H9 (cell line): ENCODE measurements at regions not wholly inside any gene's neighbourhood (a gene's known extent, or its start where the extent isn't known, plus 50 kb on each side); places are given as distances from the start of the nearest gene placed in this dataset.

ENCODE experiments used
- DNase-seq: peaks from one replicate; pipeline ENCODE4 v3.0.0-alpha.2; 2017
- H2AFZ ChIP-seq: one replicate; pipeline ENCODE4 v1.6.1; 2013; ENCODE audit warnings: mild to moderate bottlenecking, low read length, control low read depth, moderate library complexity
- H2AK5ac ChIP-seq: 2 replicates; pipeline ENCODE4 v1.6.1; 2013; ENCODE audit warnings: low read length, control low read depth, mixed read lengths; ENCODE audit not compliant: insufficient read length
- H2BK120ac ChIP-seq: one replicate; pipeline ENCODE4 v1.6.1; 2013; ENCODE audit warnings: low read depth, mild to moderate bottlenecking, low read length, control low read depth, inconsistent platforms; ENCODE audit not compliant: poor library complexity, severe bottlenecking
- H2BK12ac ChIP-seq: 2 replicates; pipeline ENCODE4 v1.6.1; 2013; ENCODE audit warnings: low read length, control low read depth, mixed read lengths, low read depth; ENCODE audit not compliant: insufficient read length
- H2BK15ac ChIP-seq: 2 replicates; pipeline ENCODE4 v1.6.1; 2013; ENCODE audit warnings: low read depth, low read length, control low read depth
- H2BK20ac ChIP-seq: one replicate; pipeline ENCODE4 v1.6.1; 2013; ENCODE audit warnings: low read depth, mild to moderate bottlenecking, low read length, control low read depth, inconsistent platforms; ENCODE audit not compliant: poor library complexity, severe bottlenecking
- H2BK5ac ChIP-seq: 2 replicates; pipeline ENCODE4 v1.6.1; 2013; ENCODE audit warnings: low read length, control low read depth, mixed read lengths; ENCODE audit not compliant: insufficient read length
- H3K14ac ChIP-seq: 2 replicates; pipeline ENCODE4 v1.6.1; 2013; ENCODE audit warnings: low read length, control low read depth; ENCODE audit not compliant: insufficient read depth
- H3K18ac ChIP-seq: 2 replicates; pipeline ENCODE4 v1.6.1; 2013; ENCODE audit warnings: low read depth, mild to moderate bottlenecking, mixed read lengths, low read length, control low read depth; ENCODE audit not compliant: insufficient read length
- H3K23ac ChIP-seq: 2 replicates; pipeline ENCODE4 v1.6.1; 2013; ENCODE audit warnings: low read length, control low read depth, mixed read lengths, low read depth; ENCODE audit not compliant: insufficient read length
- H3K23me2 ChIP-seq: 2 replicates; pipeline ENCODE4 v1.6.1; 2013; ENCODE audit warnings: low read depth, mild to moderate bottlenecking, mixed read lengths, low read length, control low read depth; ENCODE audit not compliant: insufficient read length, poor library complexity, severe bottlenecking
- H3K27ac ChIP-seq: 2 replicates; pipeline ENCODE4 v1.5.1; 2013; ENCODE audit warnings: low read length, control low read depth, mixed read lengths, low read depth; ENCODE audit not compliant: insufficient read length
- H3K27me3 ChIP-seq: 2 replicates; pipeline ENCODE4 v1.6.1; 2013; ENCODE audit warnings: low read length, control low read depth, inconsistent platforms; ENCODE audit not compliant: insufficient read depth
- H3K4ac ChIP-seq: 2 replicates; pipeline ENCODE4 v1.6.1; 2013; ENCODE audit warnings: low read depth, mild to moderate bottlenecking, control low read depth, inconsistent platforms, low read length, moderate library complexity
- H3K4me1 ChIP-seq: 2 replicates; pipeline ENCODE4 v1.6.1; 2013; ENCODE audit warnings: low read length, control low read depth, inconsistent platforms; ENCODE audit not compliant: insufficient read depth
- H3K4me2 ChIP-seq: 2 replicates; pipeline ENCODE4 v1.6.1; 2013; ENCODE audit warnings: low read length, control low read depth, mixed read lengths; ENCODE audit not compliant: insufficient read length, insufficient read depth
- H3K56ac ChIP-seq: 2 replicates; pipeline ENCODE4 v1.6.1; 2013; ENCODE audit warnings: low read depth, mild to moderate bottlenecking, mixed read lengths, low read length, control low read depth; ENCODE audit not compliant: insufficient read length
- H3K79me1 ChIP-seq: 2 replicates; pipeline ENCODE4 v1.6.1; 2013; ENCODE audit warnings: low read depth, mild to moderate bottlenecking, moderate library complexity, low read length, control low read depth, inconsistent platforms; ENCODE audit not compliant: insufficient read depth, poor library complexity, severe bottlenecking
- H3K79me2 ChIP-seq: 2 replicates; pipeline ENCODE4 v1.6.1; 2013; ENCODE audit warnings: low read length, control low read depth, inconsistent platforms; ENCODE audit not compliant: insufficient read depth
- H3K9ac ChIP-seq: 2 replicates; pipeline ENCODE4 v1.6.1; 2013; ENCODE audit warnings: low read length, control low read depth, mixed read lengths; ENCODE audit not compliant: insufficient read length; ENCODE audit errors: extremely low read depth
- H3K9me3 ChIP-seq: one replicate; pipeline ENCODE4 v1.6.1; 2013; ENCODE audit warnings: low read depth, low read length, inconsistent platforms; ENCODE audit not compliant: control insufficient read depth
- H3T11ph ChIP-seq: one replicate; pipeline ENCODE4 v1.6.1; 2013; ENCODE audit warnings: mild to moderate bottlenecking, low read length, control low read depth, inconsistent platforms
- H4K20me1 ChIP-seq: one replicate; pipeline ENCODE4 v1.6.1; 2013; ENCODE audit not compliant: control insufficient read depth, insufficient read length, insufficient read depth
- H4K5ac ChIP-seq: 2 replicates; pipeline ENCODE4 v1.6.1; 2013; ENCODE audit warnings: low read depth, mild to moderate bottlenecking, mixed read lengths, low read length, control low read depth; ENCODE audit not compliant: insufficient read length
- H4K8ac ChIP-seq: replicated peaks from 2 replicates; pipeline ENCODE4 v1.6.1; 2013; ENCODE audit warnings: low read length, control low read depth, mixed read lengths, low read depth; ENCODE audit not compliant: insufficient read length
- H4K91ac ChIP-seq: 2 replicates; pipeline ENCODE4 v1.6.1; 2013; ENCODE audit warnings: low read depth, mild to moderate bottlenecking, moderate library complexity, mixed read lengths, low read length, control low read depth; ENCODE audit not compliant: insufficient read length
- H3K27ac Mint-ChIP-seq, 3 experiments: 2 replicates in 2 of 3; 3 replicates in 1 of 3; pipeline ENCODE4 v1.8.0; 2020 to 2021; ENCODE audit warnings: mixed read lengths in 3 of 3, mild to moderate bottlenecking in 1 of 3, moderate library complexity in 1 of 3
- H3K27me3 Mint-ChIP-seq: 2 replicates; pipeline ENCODE4 v1.8.0; 2021; ENCODE audit warnings: low read depth, mild to moderate bottlenecking, moderate library complexity, mixed read lengths
- H3K36me3 Mint-ChIP-seq, 3 experiments: 2 replicates in 2 of 3; 3 replicates in 1 of 3; pipeline ENCODE4 v1.8.0; 2020 to 2021; ENCODE audit warnings: low read depth in 3 of 3, mixed read lengths in 3 of 3; ENCODE audit not compliant: insufficient read depth in 1 of 3
- H3K4me1 Mint-ChIP-seq, 2 experiments: 2 replicates each; pipeline ENCODE4 v1.8.0; 2020; ENCODE audit warnings: mixed read lengths in 2 of 2
- H3K4me3 Mint-ChIP-seq, 2 experiments: 2 replicates in 1 of 2; 3 replicates in 1 of 2; pipeline ENCODE4 v1.8.0; 2020 to 2021; ENCODE audit warnings: mild to moderate bottlenecking in 2 of 2, mixed read lengths in 2 of 2, moderate library complexity in 1 of 2
- H3K9me3 Mint-ChIP-seq, 2 experiments: 2 replicates in 1 of 2; 3 replicates in 1 of 2; pipeline ENCODE4 v1.8.0; 2020; ENCODE audit warnings: mild to moderate bottlenecking in 2 of 2, mixed read lengths in 2 of 2, moderate library complexity in 1 of 2
- CTCF ChIP-seq: fragments of 200-600 bp; sonication (generic); conservative IDR thresholded peaks from 3 replicates; pipeline ENCODE4 v1.8.0; 2021; ENCODE audit warnings: antibody characterized with exemption, mild to moderate bottlenecking
- WGBS: extraction: QIAGEN DNeasy Blood & Tissue Kit; methylation state at CpG from one replicate; pipeline ENCODE4 v1.1.7; 2013; ENCODE audit warnings: missing lambda C conversion rate, low lambda C conversion rate, mixed read lengths; ENCODE audit not compliant: insufficient read length; ENCODE audit errors: extremely low coverage; 5-methylcytosine and 5-hydroxymethylcytosine counted together

GRCh38 chr13:111938741-111939665, 127.9 kb upstream of the SOX1 start:
- Histone ChIP-seq H3K27me3 (no peaks in the 10 kb centered on the region), H3K4me2 (no peak overlapping the region), H2BK12ac (no peak overlapping the region), H4K5ac (no peak overlapping the region), H2BK120ac (no peak overlapping the region), H3K79me1 (no peaks in the 10 kb centered on the region), H3K9me3 (no peaks in the 10 kb centered on the region), H3K18ac (no peak overlapping the region), H3K14ac (no peak overlapping the region), H3K56ac (no peak overlapping the region), H2BK15ac (no peak overlapping the region), H3K27ac (no peak overlapping the region), H3K23me2 (no peaks in the 10 kb centered on the region), H2AK5ac (no peak overlapping the region), H3K4ac (no peak overlapping the region), H3K9ac (no peak overlapping the region), H2BK20ac (no peak overlapping the region), H3T11ph (no peak overlapping the region), H4K8ac (no peak overlapping the region), H4K91ac (no peak overlapping the region), H3K23ac (no peak overlapping the region), H2AFZ (no peak overlapping the region), H3K79me2 (no peaks in the 10 kb centered on the region), H4K20me1 (no peaks in the 10 kb centered on the region), H3K4me1 (no peaks in the 10 kb centered on the region), H2BK5ac (no peak overlapping the region)
- Mint-ChIP-seq H3K36me3 (no peaks in the 10 kb centered on the region; a peak in 1 of 7 replicates), H3K4me3 (no peak overlapping the region), H3K27me3 (peaks cover 55% of the 10 kb centered on the region), H3K9me3 (no peaks in the 10 kb centered on the region; a peak in 2 of 5 replicates), H3K4me1 (peaks cover 16 to 19% of the 10 kb centered on the region in 2 experiments), H3K27ac (no peak overlapping the region)
- TF ChIP-seq CTCF = no peak
- DNase-seq = peak; percentile 27
- no CpG with 5 or more reads among the region's 14 CpGs for WGBS
